Activated CD8-positive, alpha-beta T cell treated with anti-CD3 and anti-CD28 coated beads for 36 hours (primary cell): ENCODE measurements at regions not wholly inside any gene's neighbourhood (a gene's known extent, or its start where the extent isn't known, plus 50 kb on each side); places are given as distances from the start of the nearest gene placed in this dataset.

Experiments
- ATAC-seq: fragments of 200-7000 bp; cut with Tn5 transposase; one replicate; pipeline ENCODE4 v1.10.0; 2021; ENCODE audit warnings: mild to moderate bottlenecking, moderate library complexity
- CTCF ChIA-PET: fragments of 350-600 bp; sonication (Branson Sonifier 250); formaldehyde crosslinking; loops from one replicate; lab custom pipeline; 2021; ENCODE audit warnings: antibody characterized with exemption; lab: Charles Lee
- POLR2A ChIA-PET: fragments of 350-600 bp; sonication (Branson Sonifier 250); formaldehyde crosslinking; loops from one replicate; lab custom pipeline; 2021; ENCODE audit warnings: antibody characterized with exemption; lab: Charles Lee
- DNase-seq: peaks from one replicate; pipeline ENCODE4 v3.0.0-alpha.2; 2020
- H3K27ac Mint-ChIP-seq: one replicate; pipeline ENCODE4 v1.8.0; 2021; ENCODE audit warnings: mild to moderate bottlenecking, mixed read lengths
- H3K27me3 Mint-ChIP-seq: one replicate; pipeline ENCODE4 v1.8.0; 2021; ENCODE audit warnings: mixed read lengths
- H3K36me3 Mint-ChIP-seq: one replicate; pipeline ENCODE4 v1.8.0; 2021; ENCODE audit warnings: low read depth, mixed read lengths
- H3K4me1 Mint-ChIP-seq: one replicate; pipeline ENCODE4 v1.8.0; 2021; ENCODE audit warnings: low read depth, mixed read lengths
- H3K4me3 Mint-ChIP-seq: one replicate; pipeline ENCODE4 v1.8.0; 2021; ENCODE audit warnings: mild to moderate bottlenecking, moderate library complexity, mixed read lengths
- H3K9me3 Mint-ChIP-seq: one replicate; pipeline ENCODE4 v1.8.0; 2021; ENCODE audit warnings: mixed read lengths
- CTCF ChIP-seq: fragments of 200-600 bp; IDR thresholded peaks from one replicate; pipeline ENCODE4 v1.8.0; 2022; ENCODE audit warnings: antibody characterized with exemption, mild to moderate bottlenecking
- intact Hi-C: fragments of 100-400 bp; cut with micrococcal nuclease; formaldehyde crosslinking; loops from one replicate; pipeline ENCODE4 v1.10.0; 2022

- no peak for TF ChIP-seq CTCF
- POLR2A ChIA-PET = no interaction called here
- Mint-ChIP-seq H3K9me3 (peaks cover 2% of the 10 kb centered on the region), H3K27ac (no peak overlapping the region), H3K36me3 (no peaks in the 10 kb centered on the region), H3K4me3 (no peak overlapping the region), H3K4me1 (no peaks in the 10 kb centered on the region), H3K27me3 (no peaks in the 10 kb centered on the region)
- intact Hi-C loops = no loop called here
- DNase-seq (no peak), ATAC-seq (no peak)
- CTCF ChIA-PET = interaction anchor here (0.8 kb wide), 1 partner anchor 536 kb away, joined by 4 read pairs; no protein-coding TSS in a partner anchor
These were observed 378.0 kb upstream of the SPRY2 start for GRCh38 chr13:80718970-80719369.

DNA sequence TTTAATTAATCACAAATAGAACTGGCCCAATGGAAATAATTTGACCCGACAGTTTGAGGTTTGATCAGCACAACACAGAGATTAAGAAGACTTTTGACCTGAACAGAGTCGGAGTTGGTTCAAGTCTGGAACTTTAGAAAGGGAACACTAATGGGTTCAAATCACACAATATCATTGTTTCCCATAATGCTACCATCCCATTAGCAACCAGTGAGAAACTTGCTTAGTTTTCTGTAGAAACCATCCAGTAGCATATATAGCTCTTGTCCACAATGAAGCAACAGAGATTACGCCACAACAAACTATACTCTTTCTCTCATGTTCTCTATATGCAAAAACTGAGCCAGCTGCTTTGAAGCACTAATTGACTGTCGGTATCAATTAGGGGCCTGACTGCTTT lies 376.9 kb upstream of the SPRY2 start:
- ATAC-seq (no peak), DNase-seq (no peak)
- H3K27ac Mint-ChIP-seq = no peak overlapping the region
- no peaks in the 10 kb centered on the region for H3K27me3 Mint-ChIP-seq
- H3K36me3 Mint-ChIP-seq = no peaks in the 10 kb centered on the region
- H3K4me3 Mint-ChIP-seq = no peak overlapping the region
- no peaks in the 10 kb centered on the region for H3K4me1 Mint-ChIP-seq
- H3K9me3 Mint-ChIP-seq = no peaks in the 10 kb centered on the region
- CTCF ChIA-PET = no interaction called here
- POLR2A ChIA-PET = no interaction called here
- no peak for TF ChIP-seq CTCF
- intact Hi-C loops = no loop called here

- ChIA-PET POLR2A (no interaction called here), CTCF (no interaction called here)
- Mint-ChIP-seq H3K9me3 (no peaks in the 10 kb centered on the region), H3K4me3 (no peak overlapping the region), H3K27ac (no peak overlapping the region), H3K36me3 (no peaks in the 10 kb centered on the region), H3K27me3 (no peaks in the 10 kb centered on the region), H3K4me1 (no peaks in the 10 kb centered on the region)
- TF ChIP-seq CTCF = no peak
- DNase-seq (no peak), ATAC-seq (no peak)
- intact Hi-C loops = no loop called here
These were observed 375.7 kb upstream of the SPRY2 start for GRCh38 chr13:80716610-80717081.

GRCh38 chr13:80712026-80712425 lies 371.1 kb upstream of the SPRY2 start:
- H3K27ac Mint-ChIP-seq = no peak overlapping the region
- H3K4me3 Mint-ChIP-seq = no peak overlapping the region
- H3K27me3 Mint-ChIP-seq = no peaks in the 10 kb centered on the region
- ATAC-seq (no peak), DNase-seq (no peak)
- TF ChIP-seq CTCF = no peak
- H3K36me3 Mint-ChIP-seq = no peaks in the 10 kb centered on the region
- H3K4me1 Mint-ChIP-seq = no peaks in the 10 kb centered on the region
- CTCF ChIA-PET = no interaction called here
- intact Hi-C loops = no loop called here
- POLR2A ChIA-PET = no interaction called here
- no peaks in the 10 kb centered on the region for H3K9me3 Mint-ChIP-seq

- ChIA-PET CTCF (no interaction called here), POLR2A (no interaction called here)
- H3K27ac Mint-ChIP-seq = no peak overlapping the region
- no peak overlapping the region for H3K4me3 Mint-ChIP-seq
- ATAC-seq (no peak), DNase-seq (no peak)
- H3K27me3 Mint-ChIP-seq = no peaks in the 10 kb centered on the region
- H3K36me3 Mint-ChIP-seq = no peaks in the 10 kb centered on the region
- no peaks in the 10 kb centered on the region for H3K4me1 Mint-ChIP-seq
- no peaks in the 10 kb centered on the region for H3K9me3 Mint-ChIP-seq
- intact Hi-C loops = no loop called here
- TF ChIP-seq CTCF = no peak
These were observed 367.9 kb upstream of the SPRY2 start for GRCh38 chr13:80708791-80709190.
